Liver (tissue), 8 donors: ENCODE measurements at regions not wholly inside any gene's neighbourhood (a gene's known extent, or its start where the extent isn't known, plus 50 kb on each side); places are given as distances from the start of the nearest gene placed in this dataset.

Experiments used
- DNase-seq: peaks from one replicate; pipeline ENCODE4 v3.0.0-alpha.2; 2017; ENCODE audit warnings: low spot score
- H3K27ac ChIP-seq, 2 donors: one replicate each; pipeline ENCODE4 v1.7.0; 2013; ENCODE audit warnings: inconsistent platforms in 2 of 2, low read length in 2 of 2, control low read depth in 1 of 2, low read depth in 1 of 2, mild to moderate bottlenecking in 1 of 2
- H3K27me3 ChIP-seq, 4 donors: one replicate each; pipeline versions ENCODE4 v1.6.1 to v1.7.0; 2013; ENCODE audit warnings: low read length in 3 of 4, inconsistent platforms in 1 of 4, mild to moderate bottlenecking in 1 of 4, moderate library complexity in 1 of 4; ENCODE audit not compliant: control insufficient read depth in 4 of 4, insufficient read depth in 4 of 4
- H3K36me3 ChIP-seq, 4 donors: one replicate each; pipeline versions ENCODE4 v1.6.1 to v1.7.0; 2013; ENCODE audit warnings: low read length in 3 of 4, mild to moderate bottlenecking in 3 of 4, low read depth in 1 of 4, moderate library complexity in 1 of 4; ENCODE audit not compliant: control insufficient read depth in 4 of 4, insufficient read depth in 3 of 4
- H3K4me1 ChIP-seq, 4 donors: one replicate each; pipeline versions ENCODE4 v1.6.1 to v1.7.0; 2013; ENCODE audit warnings: low read length in 3 of 4, mild to moderate bottlenecking in 3 of 4, moderate library complexity in 1 of 4; ENCODE audit not compliant: control insufficient read depth in 4 of 4, insufficient read depth in 4 of 4
- H3K4me3 ChIP-seq, 3 donors: one replicate each; pipeline versions ENCODE4 v1.6.1 to v1.7.0; 2013; ENCODE audit warnings: low read length in 3 of 3, control low read depth in 1 of 3, low read depth in 1 of 3, mild to moderate bottlenecking in 1 of 3
- H3K9ac ChIP-seq, 2 donors: one replicate each; pipeline ENCODE4 v1.7.0; 2013; ENCODE audit warnings: low read length in 2 of 2, mild to moderate bottlenecking in 2 of 2, moderate library complexity in 2 of 2, control low read depth in 1 of 2, low read depth in 1 of 2
- H3K9me3 ChIP-seq, 4 donors: one replicate each; pipeline versions ENCODE4 v1.6.1 to v1.7.0; 2013; ENCODE audit warnings: low read length in 3 of 4; ENCODE audit not compliant: control insufficient read depth in 4 of 4
- EGR1 ChIP-seq, 2 donors: IDR thresholded peaks; 2 replicates each; pipeline ENCODE4 v1.6.1; 2016 to 2018; ENCODE audit warnings: antibody characterized with exemption in 2 of 2, low read depth in 2 of 2
- FOXA1 ChIP-seq: IDR thresholded peaks from 2 replicates; pipeline ENCODE4 v1.6.1; 2016; ENCODE audit warnings: antibody characterized with exemption
- FOXA2 ChIP-seq: IDR thresholded peaks from 2 replicates; pipeline ENCODE4 v1.6.1; 2016; ENCODE audit warnings: antibody characterized with exemption
- HNF4A ChIP-seq, 2 donors: conservative IDR thresholded peaks; 2 replicates each; pipeline ENCODE4 v1.6.1; 2016; ENCODE audit warnings: antibody characterized with exemption in 2 of 2, mild to moderate bottlenecking in 2 of 2
- HNF4G ChIP-seq: IDR thresholded peaks from 2 replicates; pipeline ENCODE4 v1.6.1; 2016; ENCODE audit warnings: antibody characterized with exemption
- JUND ChIP-seq, 2 donors: IDR thresholded peaks; 2 replicates each; pipeline ENCODE4 v1.6.1; 2016; ENCODE audit warnings: antibody characterized with exemption in 2 of 2
- NR2F2 ChIP-seq: IDR thresholded peaks from 2 replicates; pipeline ENCODE4 v1.6.1; 2016; ENCODE audit warnings: antibody characterized with exemption
- RAD21 ChIP-seq, 2 donors: IDR thresholded peaks; 2 replicates each; pipeline ENCODE4 v1.6.1; 2016; ENCODE audit warnings: antibody characterized with exemption in 2 of 2, mild to moderate bottlenecking in 2 of 2
- RXRA ChIP-seq, 2 donors: IDR thresholded peaks; 2 replicates each; pipeline ENCODE4 v1.6.1; 2017 to 2018; ENCODE audit warnings: antibody characterized with exemption in 2 of 2, mild to moderate bottlenecking in 1 of 2
- SP1 ChIP-seq: IDR thresholded peaks from 2 replicates; pipeline ENCODE4 v1.6.1; 2018; ENCODE audit warnings: antibody characterized with exemption, mild to moderate bottlenecking
- TAF1 ChIP-seq: conservative IDR thresholded peaks from 2 replicates; pipeline ENCODE4 v1.6.1; 2016; ENCODE audit warnings: antibody characterized with exemption, mild to moderate bottlenecking
- YY1 ChIP-seq: IDR thresholded peaks from 2 replicates; pipeline ENCODE4 v1.6.1; 2016; ENCODE audit warnings: antibody characterized with exemption, mild to moderate bottlenecking
- WGBS: extraction: QIAGEN DNeasy Blood & Tissue Kit; methylation state at CpG from one replicate; pipeline ENCODE4 v1.1.7; 2013; 5-methylcytosine and 5-hydroxymethylcytosine counted together
- TF ChIP-seq, protein P1 (sequence below): IDR thresholded peaks from 2 replicates; pipeline ENCODE4 v1.6.1; 2016; ENCODE audit warnings: antibody characterized with exemption
- TF ChIP-seq, protein P2 (sequence below): IDR thresholded peaks from 2 replicates; pipeline ENCODE4 v1.6.1; 2016; ENCODE audit warnings: antibody characterized with exemption
- TF ChIP-seq, protein P3 (sequence below): IDR thresholded peaks from 2 replicates; pipeline ENCODE4 v1.6.1; 2016; ENCODE audit warnings: antibody characterized with exemption, mild to moderate bottlenecking
- TF ChIP-seq, protein P4 (sequence below): fragments of 150-350 bp; IDR thresholded peaks from 2 replicates; pipeline ENCODE4 v1.5.1; 2017; ENCODE audit warnings: improper control_type of control experiment, low read depth, low read length; ENCODE audit not compliant: missing input control
- donor health status: healthy.
- donor health status: healthy.
- donor health status: healthy.
- donor health status: healthy.
- donor health status: healthy.

DNA sequence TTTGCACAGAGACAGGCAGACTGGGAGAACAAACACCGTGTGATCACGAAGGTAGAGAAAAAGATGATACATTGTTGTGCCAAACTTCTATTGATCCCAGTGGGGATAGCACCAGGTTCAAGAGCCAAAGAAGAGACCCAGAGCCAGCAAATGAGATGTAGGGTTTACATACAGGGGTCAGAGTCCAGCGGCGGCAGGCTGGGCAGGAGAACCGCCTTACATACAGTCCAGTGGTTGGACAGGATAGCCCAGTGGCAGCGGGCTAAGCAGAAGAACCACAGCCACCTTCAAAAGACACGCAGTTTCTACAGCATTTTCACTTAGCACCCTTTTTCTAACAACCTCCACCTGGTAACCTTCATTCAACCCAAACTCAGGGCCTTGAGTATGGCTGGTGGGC lies 932.8 kb downstream of the SLC4A3 start:
- Histone ChIP-seq H3K27ac (no peak overlapping the region), H3K27me3 (peaks cover 0 to 5% (median 0%) of the 10 kb centered on the region in 4 donors), H3K4me1 (no peaks in the 10 kb centered on the region), H3K9ac (no peak overlapping the region), H3K36me3 (no peaks in the 10 kb centered on the region), H3K4me3 (no peak overlapping the region), H3K9me3 (no peaks in the 10 kb centered on the region)
- TF ChIP-seq EGR1 (IDR thresholded peaks at IDR 0.05; ENCODE audit: low read depth in 2 of 2): no peak
- TF ChIP-seq FOXA2: no peak
- TF ChIP-seq, protein P1, sequence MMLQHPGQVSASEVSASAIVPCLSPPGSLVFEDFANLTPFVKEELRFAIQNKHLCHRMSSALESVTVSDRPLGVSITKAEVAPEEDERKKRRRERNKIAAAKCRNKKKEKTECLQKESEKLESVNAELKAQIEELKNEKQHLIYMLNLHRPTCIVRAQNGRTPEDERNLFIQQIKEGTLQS: no peak
- TF ChIP-seq JUND (IDR thresholded peaks at IDR 0.05): no peak
- no peak for TF ChIP-seq HNF4G
- TF ChIP-seq RAD21 (IDR thresholded peaks at IDR 0.05): no peak
- no peak for TF ChIP-seq NR2F2
- no peak for TF ChIP-seq SP1
- TF ChIP-seq TAF1: no peak
- TF ChIP-seq YY1: no peak
- TF ChIP-seq, protein P2, sequence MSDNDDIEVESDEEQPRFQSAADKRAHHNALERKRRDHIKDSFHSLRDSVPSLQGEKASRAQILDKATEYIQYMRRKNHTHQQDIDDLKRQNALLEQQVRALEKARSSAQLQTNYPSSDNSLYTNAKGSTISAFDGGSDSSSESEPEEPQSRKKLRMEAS: no peak
- TF ChIP-seq, protein P3, sequence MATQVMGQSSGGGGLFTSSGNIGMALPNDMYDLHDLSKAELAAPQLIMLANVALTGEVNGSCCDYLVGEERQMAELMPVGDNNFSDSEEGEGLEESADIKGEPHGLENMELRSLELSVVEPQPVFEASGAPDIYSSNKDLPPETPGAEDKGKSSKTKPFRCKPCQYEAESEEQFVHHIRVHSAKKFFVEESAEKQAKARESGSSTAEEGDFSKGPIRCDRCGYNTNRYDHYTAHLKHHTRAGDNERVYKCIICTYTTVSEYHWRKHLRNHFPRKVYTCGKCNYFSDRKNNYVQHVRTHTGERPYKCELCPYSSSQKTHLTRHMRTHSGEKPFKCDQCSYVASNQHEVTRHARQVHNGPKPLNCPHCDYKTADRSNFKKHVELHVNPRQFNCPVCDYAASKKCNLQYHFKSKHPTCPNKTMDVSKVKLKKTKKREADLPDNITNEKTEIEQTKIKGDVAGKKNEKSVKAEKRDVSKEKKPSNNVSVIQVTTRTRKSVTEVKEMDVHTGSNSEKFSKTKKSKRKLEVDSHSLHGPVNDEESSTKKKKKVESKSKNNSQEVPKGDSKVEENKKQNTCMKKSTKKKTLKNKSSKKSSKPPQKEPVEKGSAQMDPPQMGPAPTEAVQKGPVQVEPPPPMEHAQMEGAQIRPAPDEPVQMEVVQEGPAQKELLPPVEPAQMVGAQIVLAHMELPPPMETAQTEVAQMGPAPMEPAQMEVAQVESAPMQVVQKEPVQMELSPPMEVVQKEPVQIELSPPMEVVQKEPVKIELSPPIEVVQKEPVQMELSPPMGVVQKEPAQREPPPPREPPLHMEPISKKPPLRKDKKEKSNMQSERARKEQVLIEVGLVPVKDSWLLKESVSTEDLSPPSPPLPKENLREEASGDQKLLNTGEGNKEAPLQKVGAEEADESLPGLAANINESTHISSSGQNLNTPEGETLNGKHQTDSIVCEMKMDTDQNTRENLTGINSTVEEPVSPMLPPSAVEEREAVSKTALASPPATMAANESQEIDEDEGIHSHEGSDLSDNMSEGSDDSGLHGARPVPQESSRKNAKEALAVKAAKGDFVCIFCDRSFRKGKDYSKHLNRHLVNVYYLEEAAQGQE: no peak
- no peak for TF ChIP-seq HNF4A (conservative IDR thresholded peaks at IDR 0.05)
- WGBS: 74% methylated on average over 7 of the region's 7 CpGs
- DNase-seq: no peak

DNA sequence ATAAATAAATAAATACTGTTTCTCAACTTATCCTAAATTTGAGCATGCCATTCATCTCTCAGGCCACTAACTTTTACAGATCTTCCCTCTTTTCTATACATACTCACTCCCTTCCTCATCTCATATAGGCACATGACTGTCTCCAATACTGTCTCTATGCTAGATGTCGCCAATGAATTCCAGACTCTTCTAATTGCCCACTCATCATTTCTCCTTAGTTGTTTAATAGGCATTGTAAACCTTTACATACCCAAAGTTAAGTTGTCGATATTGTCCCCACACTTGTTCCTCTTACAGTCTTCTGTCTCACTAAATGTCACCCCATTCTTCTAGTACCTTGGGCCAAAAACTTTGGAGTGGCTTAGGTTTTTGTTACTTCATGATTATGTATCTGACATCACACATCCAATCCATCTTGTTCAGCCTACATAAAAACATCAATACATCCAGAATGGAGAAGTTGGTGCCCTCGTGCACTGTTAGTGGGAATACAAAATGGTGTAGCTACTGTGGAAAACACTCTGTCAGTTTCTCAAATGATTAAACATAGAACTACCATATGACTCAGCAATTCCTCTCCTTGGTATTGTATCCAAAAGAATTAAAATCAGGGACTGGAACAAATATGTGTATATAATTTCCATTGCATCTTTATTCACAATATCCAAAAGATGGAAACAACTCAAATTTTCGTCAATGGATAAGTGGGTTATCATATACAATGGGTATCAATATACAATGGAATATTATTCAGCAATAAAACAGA lies 935.1 kb downstream of the SLC4A3 start:
- peaks cover 0 to 5% (median 0%) of the 10 kb centered on the region in 4 donors for H3K27me3 ChIP-seq
- no peaks in the 10 kb centered on the region for H3K36me3 ChIP-seq
- H3K4me3 ChIP-seq: no peak overlapping the region
- H3K27ac ChIP-seq: no peak overlapping the region
- 72% methylated on average over 4 of the region's 4 CpGs for WGBS
- no peak for TF ChIP-seq NR2F2
- TF ChIP-seq, protein P4, sequence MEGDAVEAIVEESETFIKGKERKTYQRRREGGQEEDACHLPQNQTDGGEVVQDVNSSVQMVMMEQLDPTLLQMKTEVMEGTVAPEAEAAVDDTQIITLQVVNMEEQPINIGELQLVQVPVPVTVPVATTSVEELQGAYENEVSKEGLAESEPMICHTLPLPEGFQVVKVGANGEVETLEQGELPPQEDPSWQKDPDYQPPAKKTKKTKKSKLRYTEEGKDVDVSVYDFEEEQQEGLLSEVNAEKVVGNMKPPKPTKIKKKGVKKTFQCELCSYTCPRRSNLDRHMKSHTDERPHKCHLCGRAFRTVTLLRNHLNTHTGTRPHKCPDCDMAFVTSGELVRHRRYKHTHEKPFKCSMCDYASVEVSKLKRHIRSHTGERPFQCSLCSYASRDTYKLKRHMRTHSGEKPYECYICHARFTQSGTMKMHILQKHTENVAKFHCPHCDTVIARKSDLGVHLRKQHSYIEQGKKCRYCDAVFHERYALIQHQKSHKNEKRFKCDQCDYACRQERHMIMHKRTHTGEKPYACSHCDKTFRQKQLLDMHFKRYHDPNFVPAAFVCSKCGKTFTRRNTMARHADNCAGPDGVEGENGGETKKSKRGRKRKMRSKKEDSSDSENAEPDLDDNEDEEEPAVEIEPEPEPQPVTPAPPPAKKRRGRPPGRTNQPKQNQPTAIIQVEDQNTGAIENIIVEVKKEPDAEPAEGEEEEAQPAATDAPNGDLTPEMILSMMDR: no peak
- TF ChIP-seq JUND (IDR thresholded peaks at IDR 0.05): no peak
- TF ChIP-seq RXRA (IDR thresholded peaks at IDR 0.05): no peak
- TF ChIP-seq FOXA1: no peak
- TF ChIP-seq TAF1: no peak
- no peaks in the 10 kb centered on the region for H3K9me3 ChIP-seq
- H3K9ac ChIP-seq: no peak overlapping the region
- DNase-seq: no peak
- no peaks in the 10 kb centered on the region for H3K4me1 ChIP-seq
